CD4-positive, alpha-beta T cell treated with Interleukin-12 subunit alpha and Interleukin-12 subunit beta, for 1 hour (primary cell): ENCODE measurements at regions not wholly inside any gene's neighbourhood (a gene's known extent, or its start where the extent isn't known, plus 50 kb on each side); places are given as distances from the start of the nearest gene placed in this dataset.

ENCODE experiments used
- DNase-seq: peaks from one replicate; pipeline ENCODE4 v3.0.0-alpha.2; 2020

GRCh38 chr20:57794600-57795341, 85.0 kb upstream of the PMEPA1 start:
- DNase-seq, result no peak

- no peak for DNase-seq
Measured at GRCh38 chr20:57794036-57794435, 84.2 kb upstream of the PMEPA1 start.

DNA sequence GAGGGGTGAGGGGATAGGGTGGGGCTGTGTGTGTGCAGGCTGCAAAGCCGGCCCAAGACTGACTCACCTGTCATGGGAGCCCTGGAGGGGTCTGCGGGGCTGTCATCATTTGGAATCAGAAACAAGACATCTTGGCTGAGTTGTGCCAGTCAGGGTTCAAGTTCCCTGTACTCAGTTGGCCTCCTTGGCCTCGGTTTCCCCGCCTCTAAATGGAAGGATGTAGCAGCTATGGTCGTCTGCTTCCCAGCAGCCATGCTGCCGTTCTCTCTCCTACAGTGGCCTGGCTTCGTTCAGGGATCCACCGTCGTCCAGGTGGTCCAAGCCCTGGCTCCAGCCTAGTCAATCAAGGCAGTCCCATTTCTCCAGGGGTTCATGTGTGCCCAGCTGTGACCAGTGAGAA, 83.6 kb upstream of the PMEPA1 start:
- DNase-seq, result no peak

- no peak for DNase-seq
Measured at GRCh38 chr20:57792386-57793080, 82.7 kb upstream of the PMEPA1 start.

DNA sequence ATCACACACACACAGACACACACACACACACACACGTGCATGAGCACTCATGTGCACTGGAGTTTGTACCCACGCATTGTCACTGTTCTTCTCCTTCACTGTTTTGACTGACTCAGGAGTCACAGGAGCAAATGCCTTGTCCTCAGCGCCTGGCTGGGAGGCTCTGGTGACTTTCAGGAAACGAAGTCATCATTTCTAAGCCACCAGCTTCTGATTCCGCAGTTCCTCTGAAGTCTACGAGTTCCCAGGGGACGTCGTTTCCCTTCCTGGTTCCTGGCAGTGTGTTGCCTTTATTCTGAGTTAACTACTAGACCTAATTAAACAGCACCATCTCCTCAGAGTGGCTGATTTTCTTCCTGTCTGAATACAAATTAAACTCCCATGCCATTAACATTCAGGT, 82.2 kb upstream of the PMEPA1 start:
- no peak for DNase-seq

- no peak for DNase-seq
Measured at GRCh38 chr20:57791178-57791962, 81.6 kb upstream of the PMEPA1 start.

GRCh38 chr20:57790176-57790575, 80.4 kb upstream of the PMEPA1 start:
- DNase-seq, result no peak

DNA sequence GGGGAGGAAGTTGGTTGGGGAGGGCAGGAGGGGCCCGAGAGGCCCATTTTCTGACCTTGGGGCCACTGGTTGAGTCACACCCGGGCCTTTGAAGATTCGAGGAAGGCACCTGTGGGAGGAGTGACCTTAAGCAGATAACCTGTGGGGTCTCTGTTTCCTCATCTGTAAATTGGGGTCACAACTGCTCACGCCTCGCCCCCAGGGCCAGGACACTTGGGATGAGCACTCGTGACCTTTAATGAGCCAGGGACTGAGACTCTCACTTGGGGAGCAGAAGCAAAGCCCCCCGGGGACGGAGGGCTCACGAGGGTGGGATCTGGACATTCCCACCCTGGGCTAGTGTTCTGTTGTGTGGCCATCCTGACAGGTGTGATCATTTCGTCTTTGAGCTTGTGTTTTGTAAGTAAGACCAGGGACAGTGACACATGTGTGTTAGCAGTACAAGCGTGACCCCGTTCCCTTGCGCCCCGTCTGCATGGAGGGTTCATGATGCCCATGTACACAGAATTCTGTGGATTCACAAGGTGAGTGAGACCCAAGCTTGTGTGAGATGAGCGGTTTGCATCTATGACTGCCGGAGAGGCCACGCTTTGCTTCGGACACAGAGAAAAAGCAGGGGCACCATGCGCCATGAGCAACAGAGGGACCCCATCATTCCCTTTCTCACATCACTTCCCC, 79.3 kb upstream of the PMEPA1 start:
- DNase-seq, result no peak

DNA sequence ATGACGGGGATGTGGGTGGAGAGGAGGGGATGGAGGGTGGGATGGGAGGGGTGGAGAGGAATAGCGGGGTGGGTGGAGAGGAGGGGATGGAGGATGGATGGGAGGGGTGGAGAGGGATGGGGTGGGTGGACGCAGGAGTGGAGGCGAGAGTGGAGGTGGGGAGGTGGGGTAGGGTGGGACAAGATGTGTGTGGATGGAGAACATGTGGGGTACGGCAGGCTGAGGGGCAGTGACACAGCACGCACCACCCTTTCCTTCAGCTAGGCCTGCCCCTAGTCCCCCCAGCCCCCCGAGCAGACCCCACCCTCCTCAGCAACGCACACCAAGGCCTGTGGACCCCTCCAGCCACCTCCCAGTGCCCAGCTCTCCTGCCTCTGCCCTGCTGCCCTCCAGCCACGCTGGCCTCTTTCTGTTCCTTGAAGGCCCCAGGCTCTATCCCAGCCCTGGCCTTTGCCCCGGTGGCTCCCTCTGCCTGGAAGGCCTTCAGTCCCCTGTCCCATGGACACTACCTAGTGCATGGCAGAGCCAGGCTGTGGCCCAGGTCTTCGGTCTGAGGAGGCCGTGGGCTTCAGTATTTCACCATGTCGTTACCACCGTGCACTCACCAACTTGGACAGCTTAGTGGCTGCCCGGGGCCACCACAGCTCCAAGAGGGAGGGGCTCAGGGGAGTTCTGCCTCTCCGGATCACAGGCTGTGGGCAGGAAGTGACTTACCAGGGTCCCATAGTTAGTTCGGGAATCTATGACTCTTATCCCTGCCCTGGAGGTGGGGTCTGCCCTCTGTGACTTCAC, 78.4 kb upstream of the PMEPA1 start:
- DNase-seq, result no peak

DNA sequence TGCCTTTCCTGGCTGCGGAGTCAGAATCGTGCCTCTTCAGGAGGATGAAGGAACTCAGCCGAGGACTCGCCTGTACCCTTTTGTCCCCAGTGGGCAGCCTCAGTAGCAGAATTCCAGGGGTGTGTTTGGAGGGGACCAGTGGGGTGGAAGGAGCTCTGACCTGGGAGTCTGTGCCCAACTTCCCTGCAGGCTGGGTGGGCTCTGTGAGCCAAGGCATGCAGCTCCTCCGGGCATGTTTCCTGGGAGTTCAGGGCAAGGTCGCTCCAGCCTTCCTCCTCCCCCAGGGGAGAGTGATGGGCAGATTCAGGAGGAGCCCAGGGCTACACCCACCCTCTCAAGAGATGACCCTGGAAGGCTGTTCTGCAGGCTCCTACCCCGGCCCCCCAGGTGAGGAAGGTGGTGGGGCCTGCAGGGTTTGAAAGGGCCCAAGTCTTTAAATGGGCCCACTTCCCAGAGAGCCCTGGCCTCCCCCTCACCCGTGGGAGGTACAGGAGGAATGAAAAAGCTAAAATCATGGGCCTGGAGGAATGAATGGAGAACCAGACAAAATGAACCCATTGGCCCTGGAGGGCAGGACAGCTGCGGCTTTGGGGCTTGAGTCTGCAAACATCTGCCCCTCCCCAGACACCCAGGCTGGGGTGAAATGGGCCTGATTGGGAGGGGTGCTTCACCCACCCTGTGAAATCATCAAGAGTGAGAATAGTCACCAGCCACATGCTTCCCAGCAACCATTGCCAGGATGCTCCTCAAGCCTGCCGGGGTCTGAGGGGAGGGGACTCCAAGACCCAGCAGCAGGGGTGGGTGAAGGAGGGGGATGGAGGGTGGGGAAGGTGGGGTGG, 77.6 kb upstream of the PMEPA1 start:
- no peak for DNase-seq

GRCh38 chr20:57786304-57786932, 76.6 kb upstream of the PMEPA1 start:
- no peak for DNase-seq

DNA sequence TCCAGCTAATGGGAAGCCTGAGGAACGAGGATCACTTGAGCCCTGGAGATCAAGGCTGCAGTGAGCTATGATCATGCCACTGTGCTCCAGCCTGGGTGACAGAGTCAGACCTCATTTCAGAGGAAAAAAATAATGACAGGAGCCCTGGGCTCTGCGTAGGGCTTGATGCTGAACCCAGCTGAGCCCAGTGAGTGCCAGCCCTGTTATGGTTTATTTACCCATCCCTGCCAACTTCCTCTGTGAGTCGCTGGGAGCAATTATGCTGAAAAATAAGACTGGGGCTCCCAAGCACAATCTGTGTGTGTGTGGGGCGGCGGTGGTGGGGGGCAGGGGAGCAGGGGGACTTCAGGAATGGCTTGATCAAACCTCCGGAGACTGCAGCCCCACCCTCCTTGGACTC, 75.9 kb upstream of the PMEPA1 start:
- DNase-seq, result no peak

GRCh38 chr20:57785061-57785460, 75.2 kb upstream of the PMEPA1 start:
- DNase-seq, result no peak

DNA sequence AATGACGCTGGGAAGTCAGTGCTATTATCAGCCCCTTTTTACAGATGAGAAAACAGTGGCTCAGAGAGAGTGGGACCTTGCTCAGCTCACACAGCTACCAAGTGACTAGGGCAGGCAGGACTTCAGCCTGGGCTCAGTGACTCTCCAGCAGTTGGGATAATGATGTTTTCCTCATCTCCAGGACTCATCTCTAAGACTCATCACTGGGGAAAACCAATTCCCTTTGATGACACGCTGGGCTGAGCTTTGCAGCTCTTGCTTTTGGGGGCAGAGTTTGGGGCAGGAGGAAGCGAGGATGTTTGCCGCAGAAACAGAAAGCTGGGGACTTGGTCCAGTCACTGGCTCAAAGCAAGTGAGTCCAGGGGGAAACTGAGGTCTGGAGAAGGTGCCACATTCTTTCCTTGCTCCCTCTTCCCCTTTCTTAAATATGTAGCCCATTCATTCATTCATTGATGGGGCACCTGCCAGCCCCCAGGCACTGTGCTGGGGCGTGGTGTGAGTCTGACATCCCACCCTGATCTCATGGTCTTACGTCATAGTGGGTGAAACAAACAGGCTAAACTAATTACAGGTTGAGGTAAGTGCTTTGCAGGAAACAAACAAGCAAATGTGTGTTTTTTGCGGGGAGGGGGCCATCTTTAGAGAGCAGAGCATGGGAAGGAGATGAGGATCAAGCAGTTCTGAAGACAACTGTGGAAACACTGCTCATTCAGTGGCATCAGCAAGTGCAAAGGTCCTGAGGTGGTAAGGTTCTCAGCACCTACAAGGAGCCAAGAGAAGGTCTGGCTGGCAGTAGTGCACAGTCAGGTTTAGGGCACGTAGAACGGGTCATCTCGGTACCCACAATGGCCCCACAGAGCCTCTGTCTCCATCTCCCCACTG, 74.4 kb upstream of the PMEPA1 start:
- no peak for DNase-seq

GRCh38 chr20:57783196-57783595, 73.4 kb upstream of the PMEPA1 start:
- no peak for DNase-seq

DNA sequence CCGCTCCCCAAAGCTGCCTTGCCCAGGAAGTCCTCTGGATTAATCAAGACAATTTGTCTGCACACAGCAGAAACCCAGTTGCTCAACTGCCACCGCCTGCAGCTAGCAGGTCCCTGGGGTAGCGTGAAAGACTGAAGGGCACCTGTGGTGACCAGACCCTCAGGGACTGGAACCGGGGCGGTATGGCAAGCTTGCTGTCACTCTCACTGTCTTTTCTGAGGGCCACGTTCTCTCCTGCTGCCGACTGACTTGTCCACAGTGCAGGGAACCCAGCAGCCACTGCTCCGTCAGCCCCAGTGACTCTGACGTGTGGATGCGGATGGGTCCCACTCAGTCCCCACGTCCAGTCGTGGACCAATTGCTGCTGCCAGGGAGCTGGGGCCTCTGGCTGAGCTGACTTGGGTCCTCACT, 72.8 kb upstream of the PMEPA1 start:
- no peak for DNase-seq

DNA sequence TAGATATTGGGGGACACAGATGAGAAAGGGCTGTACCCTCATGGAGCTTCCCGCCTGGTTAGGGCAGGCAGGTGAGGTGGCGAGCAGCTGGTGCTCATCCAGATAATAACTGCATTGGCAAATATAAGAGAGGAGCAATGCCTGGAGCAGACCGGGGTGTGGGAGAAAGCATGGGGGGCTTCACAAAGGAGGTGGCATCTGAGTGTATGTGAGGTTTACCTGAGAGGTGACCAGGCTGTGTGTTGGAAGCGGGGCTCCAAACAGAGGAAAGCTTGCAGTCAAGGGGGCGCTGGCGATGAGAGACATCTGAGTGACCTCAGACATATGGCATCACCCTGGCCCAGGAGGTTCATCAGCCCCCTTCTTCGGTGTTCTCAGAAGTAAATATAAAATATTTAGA, 72.1 kb upstream of the PMEPA1 start:
- no peak for DNase-seq

- no peak for DNase-seq
Measured at GRCh38 chr20:57780906-57781305, 71.1 kb upstream of the PMEPA1 start.

GRCh38 chr20:57780398-57780797, 70.6 kb upstream of the PMEPA1 start:
- no peak for DNase-seq
